GM21528 (cell line): ENCODE measurements at regions not wholly inside any gene's neighbourhood (a gene's known extent, or its start where the extent isn't known, plus 50 kb on each side); places are given as distances from the start of the nearest gene placed in this dataset.
"Not testable (repeated sequence)": the region's sequence is repeated elsewhere in the genome, so short reads cannot be mapped to it uniquely, and the experiment has no call there.

Experiments
- ATAC-seq: cut with Tn5 transposase; IDR thresholded peaks from one replicate; pipeline ENCODE4 v1.9.1; 2021; ENCODE audit warnings: mild to moderate bottlenecking, moderate library complexity; ENCODE audit not compliant: unreplicated experiment, low FRiP score

- no peak for ATAC-seq
Observed at GRCh38 chr9:107815782-107816560, 326.4 kb upstream of the KLF4 start.

- ATAC-seq, result no peak
Observed at GRCh38 chr9:107813287-107813686, 323.7 kb upstream of the KLF4 start.

DNA sequence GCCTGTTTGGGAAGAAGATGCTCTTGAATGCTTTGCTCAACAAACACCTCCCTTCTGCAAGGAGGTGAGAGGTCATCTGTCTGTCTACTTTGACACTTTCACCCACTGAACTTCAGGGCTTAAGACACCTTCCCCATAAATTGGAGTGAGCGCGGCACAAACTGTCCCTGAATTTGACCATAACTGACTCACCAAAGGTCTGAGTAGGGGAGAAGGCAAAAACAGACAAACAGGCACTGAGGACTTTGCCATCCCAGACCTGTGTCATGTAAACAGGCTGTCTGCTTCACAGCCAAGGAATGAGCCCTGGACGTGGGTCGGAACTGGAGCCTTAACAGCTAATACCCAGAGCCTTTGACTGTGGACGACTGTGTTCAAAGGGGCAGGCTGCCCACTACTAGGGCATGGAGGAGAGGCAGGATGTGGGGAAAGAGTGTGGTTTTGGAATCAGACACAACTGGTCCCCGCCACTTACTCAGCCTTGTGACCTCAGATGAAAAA lies 320.9 kb upstream of the KLF4 start:
- no peak for ATAC-seq

GRCh38 chr9:107809871-107810460 lies 320.4 kb upstream of the KLF4 start:
- ATAC-seq, result no peak

DNA sequence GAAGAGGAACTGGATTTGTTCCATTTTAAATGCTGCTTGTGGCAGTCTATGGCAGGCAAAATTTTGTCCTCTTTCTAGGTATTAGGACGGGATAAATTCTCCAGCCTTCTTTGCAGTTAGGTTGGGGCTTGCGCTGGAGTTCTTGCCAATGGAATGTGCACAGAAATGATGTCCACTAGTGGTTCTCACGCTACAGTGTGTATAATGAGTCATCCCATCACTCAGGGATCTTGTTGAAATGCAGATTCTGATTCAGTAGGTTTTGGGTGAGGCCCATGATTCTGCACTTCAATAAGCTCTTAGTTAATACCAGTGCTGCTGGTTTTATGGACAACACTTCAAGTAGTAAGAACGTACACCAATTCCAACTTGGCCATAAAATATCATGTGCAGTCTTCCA lies 317.6 kb upstream of the KLF4 start:
- no peak for ATAC-seq

DNA sequence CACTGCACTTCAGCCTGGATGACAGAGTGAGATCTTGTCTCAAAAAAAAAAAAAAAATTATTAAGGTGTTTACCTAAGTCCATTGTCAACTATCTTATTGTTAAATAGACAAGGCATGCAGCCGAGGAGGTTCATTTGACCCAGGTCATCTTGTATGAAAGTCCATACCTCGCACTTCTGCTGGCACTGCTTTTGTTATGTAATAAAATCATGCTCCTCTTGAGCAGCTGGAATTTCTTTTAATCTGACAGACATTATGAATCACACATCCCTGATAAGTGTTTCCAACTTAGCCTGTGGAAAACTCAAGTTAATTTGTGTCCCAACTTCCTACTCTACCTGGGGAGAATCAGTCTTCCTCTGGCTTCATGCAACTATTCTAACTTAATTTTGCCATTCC lies 315.6 kb upstream of the KLF4 start:
- no peak for ATAC-seq

DNA sequence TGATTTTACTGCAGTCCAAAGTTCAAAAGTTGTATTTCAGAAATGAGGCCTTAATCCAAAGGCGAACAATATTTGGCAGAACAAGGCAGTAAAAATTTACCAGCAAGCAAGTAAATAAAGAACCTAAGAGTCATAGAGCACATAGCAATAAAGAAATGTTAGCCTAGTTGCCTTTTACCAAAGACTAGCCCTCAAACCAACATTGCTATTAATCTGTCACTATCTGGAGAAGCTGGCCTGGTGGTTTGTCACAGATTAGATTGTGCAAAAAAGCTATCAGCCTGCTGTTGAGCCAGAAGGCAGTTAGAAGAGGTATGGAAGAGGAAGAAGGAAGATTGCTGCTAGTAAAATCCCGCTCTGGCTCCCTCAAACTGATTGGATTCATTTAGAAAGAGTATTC lies 304.7 kb upstream of the KLF4 start:
- ATAC-seq, result no peak

- no peak for ATAC-seq
Observed at GRCh38 chr9:107793541-107793940, 304.0 kb upstream of the KLF4 start.

GRCh38 chr9:107792596-107792995 lies 303.0 kb upstream of the KLF4 start:
- no peak for ATAC-seq

DNA sequence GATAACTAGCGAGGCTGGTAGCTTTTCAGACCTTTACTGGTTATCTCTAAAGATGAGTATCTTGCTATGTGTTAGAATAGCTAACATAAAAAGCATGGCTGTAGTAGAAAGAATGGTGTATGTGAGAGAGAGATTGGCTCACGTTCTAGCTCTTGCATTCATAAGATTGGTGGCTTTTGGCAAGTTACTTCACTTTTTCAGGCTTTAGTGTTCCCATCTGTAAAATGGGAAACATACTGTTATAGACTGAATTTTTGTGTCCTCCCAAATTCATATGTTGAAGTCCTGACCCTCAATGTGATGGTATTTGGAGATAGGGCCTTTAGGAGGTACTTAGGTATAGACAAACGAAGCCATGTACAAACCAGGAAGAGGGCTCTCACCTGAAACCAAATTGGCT lies 302.4 kb upstream of the KLF4 start:
- no peak for ATAC-seq

DNA sequence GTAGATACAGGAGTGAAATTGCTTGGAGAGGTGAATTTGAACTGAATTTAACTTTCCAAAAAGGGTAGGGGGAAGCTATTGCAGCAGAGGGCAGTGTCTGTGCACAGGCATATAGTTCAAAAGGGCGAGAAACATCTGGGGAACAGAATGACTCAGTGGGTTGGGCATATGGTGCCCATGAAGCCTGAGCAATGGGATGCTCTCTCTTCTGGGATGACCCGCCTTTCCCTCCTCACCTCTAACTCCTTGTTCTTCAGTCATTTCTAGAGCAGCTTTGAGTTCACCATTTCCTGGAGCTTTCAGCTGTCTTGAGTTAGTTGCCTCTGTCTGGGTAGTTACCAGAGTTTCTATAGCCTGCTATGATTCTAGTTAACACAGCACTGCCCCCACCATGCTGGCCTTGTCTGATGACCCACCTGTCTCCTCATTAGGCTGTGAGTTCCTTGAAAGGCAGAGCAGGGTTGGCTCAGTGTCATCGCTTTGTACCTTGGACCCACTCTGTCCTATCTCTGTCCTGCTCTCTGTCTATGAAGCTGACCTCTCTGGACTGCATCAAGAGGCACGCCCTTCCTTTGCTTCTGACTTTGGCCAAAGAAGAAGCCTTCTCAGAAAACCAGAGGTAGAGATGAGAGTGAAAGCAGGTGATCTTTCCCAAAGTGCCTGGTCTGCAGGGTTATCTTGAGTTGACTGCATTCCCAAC lies 299.6 kb upstream of the KLF4 start:
- no peak for ATAC-seq

GRCh38 chr9:107786561-107786960 lies 297.0 kb upstream of the KLF4 start:
- ATAC-seq, result no peak

DNA sequence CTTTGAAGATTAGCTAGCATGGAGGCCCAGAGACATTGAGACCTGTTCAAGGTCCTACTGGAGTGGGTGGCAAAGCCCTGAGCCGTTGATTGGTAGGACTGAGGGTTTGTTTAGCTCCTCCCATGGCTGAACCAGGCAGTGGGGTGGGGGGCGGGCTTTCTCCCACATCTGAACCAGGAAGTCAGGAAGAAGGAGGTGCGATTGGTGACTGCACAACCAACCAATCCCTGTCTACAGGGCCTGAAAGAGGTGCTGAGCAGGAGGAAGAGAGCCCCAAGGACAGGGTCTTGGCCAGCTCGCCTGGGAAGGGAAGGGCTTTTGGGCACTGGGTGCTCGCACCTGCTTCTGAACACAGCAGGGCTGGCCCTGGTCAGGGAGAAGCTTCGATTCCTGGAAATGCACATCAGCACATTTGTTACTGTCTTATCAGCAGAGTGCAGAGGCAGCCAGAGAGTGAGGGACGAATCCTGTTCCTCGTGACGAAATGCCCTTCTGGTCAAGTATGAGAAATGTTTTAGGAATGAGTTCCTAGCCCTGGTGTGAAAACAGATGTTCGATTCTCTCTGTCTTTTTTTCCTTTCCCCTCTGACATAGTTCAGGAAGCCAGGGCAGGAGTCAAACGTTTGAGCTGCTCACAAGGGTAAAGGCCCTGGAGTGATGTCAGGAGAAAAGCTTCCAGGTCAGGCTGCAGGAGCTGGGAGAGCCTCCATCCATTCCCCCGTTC lies 294.8 kb upstream of the KLF4 start:
- ATAC-seq, result no peak

DNA sequence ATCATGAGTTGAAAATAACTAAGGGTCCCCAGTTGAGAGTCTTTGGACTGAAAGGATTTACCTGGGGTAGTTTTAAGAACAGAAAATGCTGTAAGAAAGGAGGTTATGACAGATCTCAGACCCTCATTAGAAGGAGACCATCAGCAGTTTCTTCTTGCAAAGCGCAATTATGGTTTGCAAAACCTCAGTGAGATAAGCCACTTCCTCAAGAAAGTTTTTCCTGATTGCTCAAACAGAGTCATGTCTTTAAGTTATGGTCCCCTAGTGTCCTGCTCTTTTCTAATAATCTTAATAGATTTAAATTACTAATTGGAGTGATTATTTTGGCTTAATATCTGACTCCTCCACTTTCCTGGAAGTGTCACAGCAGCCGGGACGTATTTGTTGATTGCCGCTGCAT lies 293.2 kb upstream of the KLF4 start:
- ATAC-seq, result no peak

DNA sequence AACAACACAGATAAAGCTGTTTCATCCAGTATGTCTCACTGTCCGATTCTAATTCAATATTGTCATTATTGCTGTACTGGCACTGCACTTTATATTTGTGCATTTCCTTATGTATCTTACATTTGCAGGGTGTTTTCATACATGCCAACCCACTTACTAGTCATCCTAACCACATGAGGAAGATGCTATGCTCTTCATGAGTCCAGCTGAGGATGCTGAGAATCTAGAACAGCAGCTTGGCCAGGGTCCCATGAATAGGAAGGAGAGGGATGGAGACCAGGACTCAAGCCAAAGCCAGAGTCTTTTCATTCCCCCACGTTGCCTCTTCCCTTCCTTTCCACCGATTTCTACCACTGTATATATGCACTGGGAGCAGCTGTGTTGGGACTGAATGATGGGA lies 292.8 kb upstream of the KLF4 start:
- ATAC-seq, result no peak

DNA sequence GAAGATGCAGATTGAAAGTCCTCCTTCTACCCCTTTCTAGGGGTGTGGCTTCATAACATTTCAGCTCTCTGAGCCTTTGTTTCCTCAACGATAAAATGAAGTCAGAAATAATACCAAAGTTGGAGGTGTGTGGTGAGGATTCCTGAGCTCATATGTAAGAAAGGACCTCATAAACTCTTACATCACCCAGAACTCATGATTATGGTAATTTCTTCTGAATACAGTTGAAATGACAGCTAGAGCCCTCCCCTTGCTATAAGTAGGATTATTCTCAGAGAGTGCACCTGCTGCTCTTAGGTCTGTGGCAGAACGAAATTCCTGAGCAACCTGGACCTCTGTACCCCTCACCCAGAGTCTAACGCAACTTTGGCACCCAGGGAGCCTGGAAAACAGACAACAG lies 291.4 kb upstream of the KLF4 start:
- no peak for ATAC-seq

- no peak for ATAC-seq
Observed at GRCh38 chr9:107779731-107780130, 290.2 kb upstream of the KLF4 start.

GRCh38 chr9:107778661-107779060 lies 289.1 kb upstream of the KLF4 start:
- no peak for ATAC-seq

DNA sequence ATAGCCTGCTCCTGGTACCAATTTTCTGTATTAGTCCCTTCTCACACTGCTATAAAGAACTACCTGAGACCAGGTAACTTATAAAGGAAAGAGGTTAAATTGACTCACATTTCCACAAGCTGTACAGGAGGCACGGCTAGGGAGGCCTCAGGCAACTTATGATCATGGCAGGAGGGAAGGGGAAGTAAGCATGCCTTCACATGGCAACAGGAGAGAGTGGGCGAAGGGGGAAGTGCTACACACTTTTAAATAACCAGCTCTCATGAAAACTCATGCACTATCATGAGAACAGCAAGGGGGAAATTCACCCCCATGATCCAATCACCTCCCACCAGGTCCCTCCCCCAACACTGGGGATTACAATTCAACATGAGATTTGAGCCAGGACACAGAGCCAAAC lies 284.5 kb upstream of the KLF4 start:
- not testable (repeated sequence) for ATAC-seq

DNA sequence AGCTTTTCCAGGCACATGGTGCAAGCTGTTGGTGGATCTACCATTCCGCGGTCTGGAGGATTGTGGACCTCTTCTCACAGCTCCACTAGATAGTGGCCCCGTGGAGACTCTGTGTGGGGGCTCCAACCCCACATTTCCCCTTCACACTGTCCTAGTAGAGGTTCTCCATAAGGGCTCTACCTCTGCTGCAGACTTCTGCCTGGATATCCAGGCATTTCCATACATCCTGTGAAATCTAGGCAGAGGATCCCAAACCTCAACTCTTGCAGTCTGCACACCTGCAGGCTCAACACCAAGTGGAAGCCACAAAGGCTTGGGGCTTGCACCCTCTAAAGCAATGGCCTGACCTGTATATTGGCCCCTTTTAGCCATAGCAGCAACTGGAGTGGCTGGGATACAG lies 283.4 kb upstream of the KLF4 start:
- ATAC-seq, result no peak

GRCh38 chr9:107770716-107771115 lies 281.1 kb upstream of the KLF4 start:
- no peak for ATAC-seq
